Fibroblast of skin of back (primary cell): ENCODE measurements at regions not wholly inside any gene's neighbourhood (a gene's known extent, or its start where the extent isn't known, plus 50 kb on each side); places are given as distances from the start of the nearest gene placed in this dataset.
"Not testable (repeated sequence)": the region's sequence is repeated elsewhere in the genome, so short reads cannot be mapped to it uniquely, and the experiment has no call there.

Experiments
- DNase-seq: peaks from one replicate; pipeline ENCODE4 v3.0.0-alpha.2; 2013

GRCh38 chr13:61358599-61358998 is 57.0 kb downstream of the PCDH20 start:
- no peak for DNase-seq

- no peak for DNase-seq
Observed at GRCh38 chr13:61350341-61350740, 65.3 kb downstream of the PCDH20 start.

- no peak for DNase-seq
Observed at GRCh38 chr13:61339054-61339621, 76.5 kb downstream of the PCDH20 start.

- no peak for DNase-seq
Observed at GRCh38 chr13:61316647-61317046, 99.0 kb downstream of the PCDH20 start.

GRCh38 chr13:61294467-61295191 is 121.0 kb downstream of the PCDH20 start:
- DNase-seq = no peak

GRCh38 chr13:61286148-61286745 is 129.4 kb downstream of the PCDH20 start:
- no peak for DNase-seq

- no peak for DNase-seq
Observed at GRCh38 chr13:61277586-61278276, 137.9 kb downstream of the PCDH20 start.

- DNase-seq = no peak
Observed at GRCh38 chr13:61277088-61277487, 138.6 kb downstream of the PCDH20 start.

- no peak for DNase-seq
Observed at GRCh38 chr13:61276401-61276800, 139.2 kb downstream of the PCDH20 start.

- no peak for DNase-seq
Observed at GRCh38 chr13:61275736-61276135, 139.9 kb downstream of the PCDH20 start.

- DNase-seq = no peak
Observed at GRCh38 chr13:61275251-61275650, 140.4 kb downstream of the PCDH20 start.

GRCh38 chr13:61266896-61267295 is 148.8 kb downstream of the PCDH20 start:
- not testable (repeated sequence) for DNase-seq

GRCh38 chr13:61261746-61262472 is 153.7 kb downstream of the PCDH20 start:
- DNase-seq = no peak

GRCh38 chr13:61258185-61258584 is 157.5 kb downstream of the PCDH20 start:
- DNase-seq = no peak

GRCh38 chr13:61255040-61255796 is 160.4 kb downstream of the PCDH20 start:
- DNase-seq = no peak

- DNase-seq = no peak
Observed at GRCh38 chr13:61253105-61253877, 162.4 kb downstream of the PCDH20 start.

GRCh38 chr13:61252213-61252612 is 163.4 kb downstream of the PCDH20 start:
- no peak for DNase-seq

- no peak for DNase-seq
Observed at GRCh38 chr13:61247149-61247936, 168.3 kb downstream of the PCDH20 start.

- no peak for DNase-seq
Observed at GRCh38 chr13:61246351-61246750, 169.3 kb downstream of the PCDH20 start.

- DNase-seq = no peak
Observed at GRCh38 chr13:61215601-61216000, 200.0 kb downstream of the PCDH20 start.
